HCT116 (cell line): ENCODE measurements at regions not wholly inside any gene's neighbourhood (a gene's known extent, or its start where the extent isn't known, plus 50 kb on each side); places are given as distances from the start of the nearest gene placed in this dataset.

Experiments used
- ATAC-seq: fragments of 200-7000 bp; cut with Tn5 transposase; 2 replicates; pipeline ENCODE4 v1.9.1; 2020; ENCODE audit warnings: mild to moderate bottlenecking, moderate library complexity
- BruUV-seq: library from RNA; stranded (reverse); fragments of 400-500 nt; replicated peaks from 2 replicates; lab custom pipeline; 2021; lab: Mats Ljungman, UMichigan
- CTCF ChIA-PET: fragments of 300-600 bp; sonication (Branson Sonifier 250); formaldehyde crosslinking; loops from one replicate; lab custom pipeline; 2021; ENCODE audit warnings: antibody characterized with exemption; lab: Charles Lee
- POLR2A ChIA-PET: fragments of 300-600, 350-600 bp; sonication (Branson Sonifier 250); formaldehyde crosslinking; loops from one replicate; lab custom pipeline; 2021; ENCODE audit warnings: antibody characterized with exemption; lab: Charles Lee
- RAD21 ChIA-PET, 2 experiments: fragments of 300-600 bp; sonication (Branson Sonifier 250); formaldehyde crosslinking; loops; one replicate each; lab custom pipeline; 2023; ENCODE audit warnings: low total read pairs in 2 of 2; ENCODE audit not compliant: uncharacterized antibody in 2 of 2, unreplicated experiment in 2 of 2, low non-redundant PET in 1 of 2; lab: Charles Lee
- DNase-seq: peaks from one replicate; pipeline ENCODE4 v3.0.0-alpha.2; 2010; ENCODE audit warnings: low read depth, low spot score
- H2AFZ ChIP-seq: fragments of 200-600 bp; shearing (Covaris generic), sonication (generic); 2 replicates; pipeline ENCODE4 v1.6.1; 2017; ENCODE audit warnings: low read depth, mixed run types, mixed read lengths, antibody characterized with exemption, low read length; ENCODE audit not compliant: poor library complexity, severe bottlenecking
- H3K27ac ChIP-seq: 2 replicates; pipeline ENCODE4 v1.5.1; 2012; ENCODE audit warnings: low read depth, low read length
- H3K27me3 ChIP-seq: fragments of 200-600 bp; sonication (generic); 2 replicates; pipeline ENCODE4 v1.6.1; 2016; ENCODE audit warnings: mixed run types, low read length, mixed read lengths; ENCODE audit not compliant: insufficient read depth
- H3K36me3 ChIP-seq, 2 experiments: fragments of 200-500 bp in 1 of 2; fragments of 200-600 bp in 1 of 2; sonication (Bioruptor generic) in 1 of 2; sonication (generic) in 1 of 2; 2 replicates each; pipeline versions ENCODE4 v1.5.1 to v1.6.1; 2014 to 2016; ENCODE audit warnings: low read length in 2 of 2, inconsistent platforms in 1 of 2, mixed read lengths in 1 of 2, mixed run types in 1 of 2; ENCODE audit not compliant: insufficient read depth in 2 of 2, control insufficient read depth in 1 of 2
- H3K4me1 ChIP-seq, 2 experiments: fragments of 200-600 bp in 1 of 2; sonication (generic) in 1 of 2; 2 replicates each; pipeline versions ENCODE4 v1.5.1 to v1.6.1; 2012 to 2017; ENCODE audit warnings: low read length in 2 of 2, inconsistent platforms in 1 of 2, mild to moderate bottlenecking in 1 of 2, mixed read lengths in 1 of 2, mixed run types in 1 of 2, moderate library complexity in 1 of 2; ENCODE audit not compliant: insufficient read depth in 2 of 2, control insufficient read depth in 1 of 2
- H3K4me2 ChIP-seq: fragments of 200-600 bp; sonication (generic); 2 replicates; pipeline ENCODE4 v1.6.1; 2017; ENCODE audit warnings: mixed run types, low read length, mixed read lengths
- H3K4me3 ChIP-seq, 2 experiments: fragments of 200-600 bp in 1 of 2; sonication (generic) in 1 of 2; replicated peaks in 1 of 2; 2 replicates each; pipeline ENCODE4 v1.5.1; 2011 to 2016; ENCODE audit warnings: low read length in 2 of 2, control low read depth in 1 of 2, low read depth in 1 of 2, mild to moderate bottlenecking in 1 of 2, mixed read lengths in 1 of 2, mixed run types in 1 of 2
- H3K79me2 ChIP-seq: fragments of 200-600 bp; sonication (generic); 2 replicates; pipeline ENCODE4 v1.6.1; 2017; ENCODE audit warnings: mild to moderate bottlenecking, mixed run types, low read length, moderate library complexity, mixed read lengths; ENCODE audit not compliant: insufficient read depth
- H3K9ac ChIP-seq: fragments of 200-600 bp; sonication (generic); 2 replicates; pipeline ENCODE4 v1.6.1; 2016; ENCODE audit warnings: low read length, mixed read lengths
- H3K9me2 ChIP-seq: fragments of 200-600 bp; sonication (generic), shearing (Covaris generic); 2 replicates; pipeline ENCODE4 v1.6.1; 2017; ENCODE audit warnings: mixed run types, mild to moderate bottlenecking, moderate library complexity; ENCODE audit not compliant: insufficient read depth
- H3K9me3 ChIP-seq, 2 experiments: fragments of 200-500 bp in 1 of 2; fragments of 200-600 bp in 1 of 2; sonication (Bioruptor generic) in 1 of 2; sonication (generic) in 1 of 2; 2 replicates each; pipeline ENCODE4 v1.6.1; 2014 to 2017; ENCODE audit warnings: low read length in 2 of 2, mixed read lengths in 2 of 2, inconsistent platforms in 1 of 2, low read depth in 1 of 2, mild to moderate bottlenecking in 1 of 2, mixed run types in 1 of 2, moderate library complexity in 1 of 2; ENCODE audit not compliant: control insufficient read depth in 1 of 2, insufficient read depth in 1 of 2
- H4K20me1 ChIP-seq: fragments of 200-600 bp; sonication (generic), shearing (Covaris generic); 2 replicates; pipeline ENCODE4 v1.6.1; 2017; ENCODE audit warnings: mixed run types, mild to moderate bottlenecking, moderate library complexity; ENCODE audit not compliant: insufficient read depth
- CBX3 ChIP-seq: IDR thresholded peaks from 2 replicates; pipeline ENCODE4 v1.6.1; 2012; ENCODE audit warnings: low read depth
- CEBPB ChIP-seq: IDR thresholded peaks from 2 replicates; pipeline ENCODE4 v1.6.1; 2012; ENCODE audit warnings: low read depth
- CTCF ChIP-seq, 3 experiments: fragments of 200-600 bp in 1 of 3; sonication (generic) in 1 of 3; IDR thresholded peaks in 2 of 3; conservative IDR thresholded peaks in 1 of 3; 2 replicates each; pipeline ENCODE4 v1.5.1; 2012 to 2017; ENCODE audit warnings: low read depth in 2 of 3, low read length in 2 of 3, antibody characterized with exemption in 1 of 3, borderline replicate concordance in 1 of 3, control low read depth in 1 of 3, mild to moderate bottlenecking in 1 of 3, mixed read lengths in 1 of 3, mixed run types in 1 of 3, moderate library complexity in 1 of 3; ENCODE audit not compliant: insufficient read depth in 1 of 3
- EGR1 ChIP-seq: IDR thresholded peaks from 2 replicates; pipeline ENCODE4 v1.6.1; 2012; ENCODE audit warnings: low read depth
- EZH2 ChIP-seq: fragments of 200-600 bp; sonication (generic); IDR thresholded peaks from 2 replicates; pipeline ENCODE4 v1.6.1; 2017; ENCODE audit warnings: antibody characterized with exemption, mixed run types
- FOSL1 ChIP-seq: IDR thresholded peaks from 2 replicates; pipeline ENCODE4 v1.6.1; 2012; ENCODE audit warnings: low read depth
- POLR2AphosphoS5 ChIP-seq: IDR thresholded peaks from 2 replicates; pipeline ENCODE4 v1.6.1; 2011; ENCODE audit warnings: mild to moderate bottlenecking, low read depth, low read length, moderate library complexity
- RAD21 ChIP-seq: IDR thresholded peaks from 2 replicates; pipeline ENCODE4 v1.6.1; 2012; ENCODE audit warnings: low read depth, mild to moderate bottlenecking
- REST ChIP-seq: IDR thresholded peaks from 2 replicates; pipeline ENCODE4 v1.6.1; 2012; ENCODE audit warnings: low read depth
- SIN3A ChIP-seq: IDR thresholded peaks from 2 replicates; pipeline ENCODE4 v1.6.1; 2012; ENCODE audit warnings: low read depth
- SP1 ChIP-seq: IDR thresholded peaks from 2 replicates; pipeline ENCODE4 v1.6.1; 2012; ENCODE audit warnings: low read depth
- TCF7L2 ChIP-seq: IDR thresholded peaks from 2 replicates; pipeline ENCODE4 v1.7.0; 2011; ENCODE audit warnings: borderline replicate concordance, inconsistent platforms; ENCODE audit not compliant: insufficient read depth, insufficient read length; ENCODE audit errors: extremely low read depth
- YY1 ChIP-seq: IDR thresholded peaks from 2 replicates; pipeline ENCODE4 v1.6.1; 2011; ENCODE audit warnings: low read length, low read depth, moderate library complexity, mild to moderate bottlenecking; ENCODE audit not compliant: insufficient replicate concordance; ENCODE audit errors: extremely low read depth
- intact Hi-C: fragments of 100-400 bp; cut with micrococcal nuclease; formaldehyde crosslinking; loops from 2 replicates; pipeline ENCODE4 v1.10.0; 2022

GRCh38 chr11:41955066-41955465, 495.6 kb upstream of the LRRC4C start:
- Histone ChIP-seq H3K79me2 (no peaks in the 10 kb centered on the region), H3K36me3 (no peaks in the 10 kb centered on the region), H3K4me1 (no peaks in the 10 kb centered on the region), H3K27ac (no peak overlapping the region), H3K9me2 (no peaks in the 10 kb centered on the region), H3K27me3 (no peaks in the 10 kb centered on the region), H2AFZ (no peak overlapping the region), H3K4me2 (no peak overlapping the region), H3K4me3 (no peak overlapping the region)
- DNase-seq, result no peak
- no peak for ATAC-seq
- TF ChIP-seq YY1 (no peak), POLR2AphosphoS5 (no peak), RAD21 (no peak), CEBPB (no peak), SIN3A (no peak), REST (no peak), SP1 (no peak), TCF7L2 (no peak), EZH2 (no peak), EGR1 (no peak), CTCF (IDR thresholded peaks at IDR 0.05 in 2 of 3, conservative IDR thresholded peaks at IDR 0.05 in 1 of 3; ENCODE audit: borderline replicate concordance in 1 of 3, insufficient read depth in 1 of 3, low read depth in 2 of 3, low read length in 2 of 3) (no peak), FOSL1 (no peak), CBX3 (no peak)
- TF ChIP-seq, all 23 proteins: peak for 0
- POLR2A ChIA-PET, result no interaction called here
- CTCF ChIA-PET, result no interaction called here
- H4K20me1 ChIP-seq, result no peaks in the 10 kb centered on the region
- H3K9me3 ChIP-seq, result peaks cover 5 to 11% of the 10 kb centered on the region in 2 experiments; a peak in 2 of 4 replicates
- BruUV-seq, result no TSS peak
- no peak overlapping the region for H3K9ac ChIP-seq
- RAD21 ChIA-PET, result no interaction called here
- intact Hi-C loops, result no loop called here
